ENCODE measurements at regions not wholly inside any gene's neighbourhood (a gene's known extent, or its start where the extent isn't known, plus 50 kb on each side); places are given as distances from the start of the nearest gene placed in this dataset.

DNA sequence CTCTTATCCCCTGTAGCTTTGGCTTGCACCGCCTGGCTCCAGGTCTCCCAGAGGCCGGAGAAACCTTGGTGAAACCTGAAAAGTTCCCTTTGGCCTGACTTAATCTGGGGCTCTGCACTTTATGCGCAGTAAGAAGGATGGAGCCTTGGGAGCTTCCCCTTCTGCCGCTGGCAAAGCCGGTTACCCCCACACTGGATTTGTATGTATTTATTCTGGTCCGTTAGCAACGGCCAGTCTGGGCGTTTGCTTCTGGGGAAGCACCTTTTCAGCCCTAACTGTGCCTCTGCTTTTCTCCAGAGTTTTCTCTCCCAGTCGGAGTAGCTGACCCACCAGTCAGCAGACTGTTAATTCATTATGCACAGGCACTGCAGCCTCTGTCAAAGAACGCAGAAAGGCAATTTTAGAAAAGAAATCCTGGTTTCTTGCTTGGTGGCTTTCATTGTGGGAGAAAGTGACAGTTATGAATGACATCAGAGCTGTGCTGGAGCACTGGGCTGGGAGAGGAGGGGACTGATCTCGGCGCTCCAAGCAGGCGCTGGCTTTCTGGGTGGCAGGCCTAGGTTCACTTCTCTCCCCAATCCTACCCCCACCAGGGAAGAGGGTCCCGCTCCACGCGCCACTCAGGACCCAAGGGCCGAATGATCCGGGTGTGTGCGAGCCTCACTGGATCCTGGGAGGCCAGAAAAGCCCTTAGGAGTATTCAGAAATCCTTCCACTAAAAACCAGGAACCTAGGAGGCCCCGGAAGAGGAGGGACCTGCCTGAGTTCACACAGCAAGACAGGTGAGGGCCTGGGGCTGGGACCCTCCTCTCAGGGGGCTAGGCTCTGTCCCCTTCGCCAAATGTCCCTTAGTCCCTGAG is 70.2 kb downstream of the RTL6 start:
- intact Hi-C loops (cut with DNase I), result no loop called here
- no peak for TF ChIP-seq POLR2A (IDR thresholded peaks at IDR 0.05)
- TF ChIP-seq, protein P1, sequence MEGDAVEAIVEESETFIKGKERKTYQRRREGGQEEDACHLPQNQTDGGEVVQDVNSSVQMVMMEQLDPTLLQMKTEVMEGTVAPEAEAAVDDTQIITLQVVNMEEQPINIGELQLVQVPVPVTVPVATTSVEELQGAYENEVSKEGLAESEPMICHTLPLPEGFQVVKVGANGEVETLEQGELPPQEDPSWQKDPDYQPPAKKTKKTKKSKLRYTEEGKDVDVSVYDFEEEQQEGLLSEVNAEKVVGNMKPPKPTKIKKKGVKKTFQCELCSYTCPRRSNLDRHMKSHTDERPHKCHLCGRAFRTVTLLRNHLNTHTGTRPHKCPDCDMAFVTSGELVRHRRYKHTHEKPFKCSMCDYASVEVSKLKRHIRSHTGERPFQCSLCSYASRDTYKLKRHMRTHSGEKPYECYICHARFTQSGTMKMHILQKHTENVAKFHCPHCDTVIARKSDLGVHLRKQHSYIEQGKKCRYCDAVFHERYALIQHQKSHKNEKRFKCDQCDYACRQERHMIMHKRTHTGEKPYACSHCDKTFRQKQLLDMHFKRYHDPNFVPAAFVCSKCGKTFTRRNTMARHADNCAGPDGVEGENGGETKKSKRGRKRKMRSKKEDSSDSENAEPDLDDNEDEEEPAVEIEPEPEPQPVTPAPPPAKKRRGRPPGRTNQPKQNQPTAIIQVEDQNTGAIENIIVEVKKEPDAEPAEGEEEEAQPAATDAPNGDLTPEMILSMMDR (IDR thresholded peaks at IDR 0.05), result no peak
- WGBS, 2 donors, result 64 to 77% methylated on average over 21 of the region's 21 CpGs
- no peaks in the 10 kb centered on the region for H3K9me3 ChIP-seq
- no peaks in the 10 kb centered on the region for H3K27me3 ChIP-seq
- no peaks in the 10 kb centered on the region for H3K4me1 ChIP-seq
- no peak overlapping the region for H3K4me3 ChIP-seq
- no peak overlapping the region for H3K27ac ChIP-seq
- no peak for ATAC-seq
- no peaks in the 10 kb centered on the region for H3K36me3 ChIP-seq (replicated peaks in 1 of 2; ENCODE audit: insufficient read depth in 1 of 2, low read depth in 2 of 2)
- no peak for DNase-seq

GRCh38 chr22:44426981-44427380 is 71.1 kb downstream of the RTL6 start:
- no peaks in the 10 kb centered on the region for H3K9me3 ChIP-seq
- intact Hi-C loops (cut with DNase I), result no loop called here
- H3K4me3 ChIP-seq, result no peak overlapping the region
- no peaks in the 10 kb centered on the region for H3K4me1 ChIP-seq
- WGBS, 2 donors, result 75 to 84% methylated on average over 11 of the region's 11 CpGs
- H3K27me3 ChIP-seq, result no peaks in the 10 kb centered on the region
- no peak for TF ChIP-seq POLR2A (IDR thresholded peaks at IDR 0.05)
- TF ChIP-seq, protein P1 (IDR thresholded peaks at IDR 0.05), result no peak
- ATAC-seq (no peak), DNase-seq (no peak)
- H3K36me3 ChIP-seq (replicated peaks in 1 of 2; ENCODE audit: insufficient read depth in 1 of 2, low read depth in 2 of 2), result no peaks in the 10 kb centered on the region
- no peak overlapping the region for H3K27ac ChIP-seq

- H3K27me3 ChIP-seq, result no peaks in the 10 kb centered on the region
- ATAC-seq, result no peak
Observed at GRCh38 chr22:44425694-44426045, 72.4 kb downstream of the RTL6 start.

DNA sequence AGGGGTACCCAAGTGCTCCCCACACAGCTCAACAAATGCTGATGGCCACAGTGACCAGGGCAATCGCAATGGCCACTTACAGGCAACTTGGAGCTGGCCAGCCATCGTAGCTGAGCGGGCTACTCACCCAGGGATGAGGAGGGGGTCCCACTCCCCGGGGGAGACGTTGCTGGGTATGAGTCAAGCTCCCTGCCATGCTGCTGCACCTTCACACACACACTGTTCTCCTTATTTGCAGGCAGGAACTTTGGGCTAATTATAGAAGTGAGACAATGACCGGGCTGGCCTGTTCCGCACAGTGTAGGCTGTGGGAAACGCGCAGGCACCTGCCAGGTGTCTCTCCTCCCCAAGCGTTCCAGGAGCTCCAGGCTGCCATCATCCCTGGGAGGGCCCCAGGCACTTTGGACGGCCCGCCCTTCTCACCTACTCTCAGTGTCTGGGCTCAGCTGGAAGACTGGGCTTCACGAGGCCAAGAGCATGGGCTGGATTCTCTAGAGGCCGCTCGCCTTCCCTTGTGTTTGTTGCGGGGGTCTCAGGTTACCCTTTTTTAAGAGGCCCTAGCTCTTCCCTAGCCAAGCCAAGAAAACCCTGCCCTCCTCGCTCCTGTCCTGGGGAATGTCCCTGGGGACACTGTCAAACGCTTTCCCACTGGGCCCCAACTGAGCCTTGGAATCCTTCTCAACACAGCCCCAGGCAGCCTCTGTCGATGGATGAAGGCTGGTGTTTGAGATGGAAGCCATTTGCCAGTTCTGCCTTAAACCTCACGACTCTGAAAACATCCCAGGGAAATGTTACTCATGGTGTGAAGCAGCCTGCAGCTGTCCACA is 73.0 kb downstream of the RTL6 start:
- Histone ChIP-seq H3K27ac (no peak overlapping the region), H3K4me3 (no peak overlapping the region), H3K36me3 (replicated peaks in 1 of 2; ENCODE audit: insufficient read depth in 1 of 2, low read depth in 2 of 2) (no peaks in the 10 kb centered on the region), H3K4me1 (no peaks in the 10 kb centered on the region), H3K9me3 (no peaks in the 10 kb centered on the region), H3K27me3 (no peaks in the 10 kb centered on the region)
- DNase-seq (peak in 2 of 4 donors; percentile 52 to 69), ATAC-seq (no peak)
- TF ChIP-seq, protein P1 (IDR thresholded peaks at IDR 0.05), result no peak
- TF ChIP-seq POLR2A (IDR thresholded peaks at IDR 0.05), result no peak
- intact Hi-C loops (cut with DNase I), result no loop called here
- 57 to 62% methylated on average over 12 to 20 of the region's 20 CpGs for WGBS, 2 donors

More at GRCh38 chr22:44425694-44426045, 72.4 kb downstream of the RTL6 start:
- WGBS, 2 donors, result 74 to 82% methylated on average over 4 to 5 of the region's 5 CpGs
- Histone ChIP-seq H3K36me3 (replicated peaks in 1 of 2; ENCODE audit: insufficient read depth in 1 of 2, low read depth in 2 of 2) (no peaks in the 10 kb centered on the region), H3K4me3 (no peak overlapping the region), H3K9me3 (no peaks in the 10 kb centered on the region), H3K27ac (no peak overlapping the region), H3K4me1 (no peaks in the 10 kb centered on the region)
- no peak for DNase-seq
- TF ChIP-seq POLR2A (IDR thresholded peaks at IDR 0.05), result no peak
- TF ChIP-seq, protein P1 (IDR thresholded peaks at IDR 0.05), result no peak
- intact Hi-C loops (cut with DNase I), result no loop called here
